ENCODE measurements at regions not wholly inside any gene's neighbourhood (a gene's known extent, or its start where the extent isn't known, plus 50 kb on each side); places are given as distances from the start of the nearest gene placed in this dataset.

GRCh38 chr3:177341736-177342419, 144.6 kb upstream of the TBL1XR1 start:
- CTCF ChIA-PET (ENCODE audit: partially characterized antibody): interaction anchor here (1.0 kb wide), 1 partner anchor 197 kb away, joined by 3 read pairs; no protein-coding TSS in a partner anchor
- 94% methylated on average over 7 of the region's 7 CpGs; no CpG with 5 or more reads in 1 of the 2 experiments for WGBS, 2 experiments (ENCODE audit: extremely low coverage in 1 of 2, insufficient coverage in 1 of 2, insufficient read length in 1 of 2, insufficient replicate concordance in 2 of 2, low coverage in 1 of 2, low lambda C conversion rate in 2 of 2, missing lambda C conversion rate in 1 of 2)
- H3K18ac ChIP-seq (ENCODE audit: extremely low read depth, low read length): no peak overlapping the region
- TF ChIP-seq BACH1 (IDR thresholded peaks at IDR 0.05; ENCODE audit: low read length): no peak
- no peak for TF ChIP-seq GTF2F1 (IDR thresholded peaks at IDR 0.05; ENCODE audit: borderline replicate concordance, low read depth, low read length)
- TF ChIP-seq PHF8 (conservative IDR thresholded peaks at IDR 0.05; ENCODE audit: low read depth, low read length): no peak
- no peak for TF ChIP-seq SP2 (IDR thresholded peaks at IDR 0.05; ENCODE audit: low read length)
- TF ChIP-seq NANOG (IDR thresholded peaks at IDR 0.05; ENCODE audit: insufficient read depth, low read depth, low read length, poor library complexity, severe bottlenecking): no peak
- TF ChIP-seq ASH2L (IDR thresholded peaks at IDR 0.05; ENCODE audit: low read length): no peak
- no peak for TF ChIP-seq SRF (IDR thresholded peaks at IDR 0.05; ENCODE audit: low read depth, low read length)
- TF ChIP-seq SIN3A (conservative IDR thresholded peaks at IDR 0.05 in 1 of 2, IDR thresholded peaks at IDR 0.05 in 1 of 2; ENCODE audit: low read depth in 1 of 2, low read length in 2 of 2): no peak
- TF ChIP-seq TCF12 (IDR thresholded peaks at IDR 0.05; ENCODE audit: low read depth, low read length): no peak
- no peak for TF ChIP-seq RAD21 (IDR thresholded peaks at IDR 0.05 in 1 of 2, conservative IDR thresholded peaks at IDR 0.05 in 1 of 2; ENCODE audit: low read depth in 2 of 2, low read length in 2 of 2)
- no peak for TF ChIP-seq CBX5 (IDR thresholded peaks at IDR 0.05; ENCODE audit: low read depth, low read length)

More at GRCh38 chr3:177341736-177342419, 144.6 kb upstream of the TBL1XR1 start:
- Histone ChIP-seq H3K56ac (replicated peaks; ENCODE audit: insufficient read length, low read depth, low read length) (no peak overlapping the region), H4K20me1 (replicated peaks in 1 of 2; ENCODE audit: control insufficient read depth in 1 of 2, insufficient read depth in 2 of 2, low read length in 2 of 2) (peaks cover 0 to 1% of the 10 kb centered on the region in 2 experiments), H3K27ac (ENCODE audit: low read depth, low read length) (no peak overlapping the region), H2BK20ac (ENCODE audit: low read length) (no peak overlapping the region), H2AK5ac (ENCODE audit: low read depth, low read length) (no peak overlapping the region), H4K91ac (replicated peaks; ENCODE audit: insufficient read length, low read length) (no peak overlapping the region), H3K9ac (replicated peaks in 1 of 4; ENCODE audit: extremely low read depth in 1 of 4, low read depth in 3 of 4, low read length in 3 of 4) (no peak overlapping the region), H2BK5ac (ENCODE audit: low read depth, low read length) (no peak overlapping the region), H3K23me2 (ENCODE audit: low read depth, low read length) (no peaks in the 10 kb centered on the region), H3K79me2 (ENCODE audit: control insufficient read depth in 1 of 2, insufficient read depth in 2 of 2, low read length in 2 of 2) (no peaks in the 10 kb centered on the region), H3K36me3 (ENCODE audit: control insufficient read depth in 2 of 4, insufficient read depth in 4 of 4, low read length in 3 of 4) (no peaks in the 10 kb centered on the region), H2BK120ac (replicated peaks; ENCODE audit: low read depth, low read length) (no peak overlapping the region), H3K9me3 (ENCODE audit: insufficient read depth in 2 of 2, low read depth in 1 of 2, low read length in 1 of 2) (no peaks in the 10 kb centered on the region), H3K79me1 (ENCODE audit: low read depth, low read length) (no peaks in the 10 kb centered on the region), H3K4me1 (replicated peaks in 1 of 4; ENCODE audit: control insufficient read depth in 3 of 4, insufficient read depth in 4 of 4, low read length in 3 of 4) (peaks cover 4 to 12% (median 7%) of the 10 kb centered on the region in 4 experiments; a peak in 4 of 7 replicates), H2BK12ac (ENCODE audit: low read depth, low read length) (no peak overlapping the region), H3K14ac (ENCODE audit: insufficient read length) (no peak overlapping the region), H3K27me3 (replicated peaks in 1 of 4; ENCODE audit: control insufficient read depth in 3 of 4, extremely low read depth in 1 of 4, insufficient read depth in 3 of 4, low read length in 3 of 4) (peaks cover 9 to 38% (median 35%) of the 10 kb centered on the region in 4 experiments), H2AFZ (ENCODE audit: low read length) (no peak overlapping the region), H4K5ac (ENCODE audit: insufficient read length, low read depth, low read length) (no peak overlapping the region), H2BK15ac (ENCODE audit: low read length) (no peak overlapping the region), H3K4ac (replicated peaks; ENCODE audit: insufficient read length, low read depth, low read length) (no peak overlapping the region), H3K23ac (ENCODE audit: insufficient read length) (no peak overlapping the region), H3K4me2 (ENCODE audit: insufficient read depth in 1 of 2, low read depth in 2 of 2, low read length in 2 of 2) (no peak overlapping the region), H4K8ac (ENCODE audit: extremely low read depth, insufficient read depth, low read length) (no peak overlapping the region), H3K4me3 (ENCODE audit: extremely low read depth in 1 of 4, insufficient read depth in 2 of 4, low read depth in 3 of 4, low read length in 4 of 4) (no peak overlapping the region)
- DNase-seq (ENCODE audit: low read depth in 1 of 2, low spot score in 2 of 2) (no peak), FAIRE-seq (no peak)
- POLR2A ChIA-PET (ENCODE audit: partially characterized antibody): no interaction called here
